HEK293 (cell line): ENCODE measurements at regions not wholly inside any gene's neighbourhood (a gene's known extent, or its start where the extent isn't known, plus 50 kb on each side); places are given as distances from the start of the nearest gene placed in this dataset.

Experiments used
- SP2 ChIP-seq: fragments of 450-650 bp; formaldehyde crosslinking; IDR thresholded peaks from 2 replicates; pipeline ENCODE4 v1.5.1; 2016; ENCODE audit warnings: missing biosample characterization, missing genetic modification characterization
- TF ChIP-seq, protein P1 (sequence below): fragments of 450-650 bp; formaldehyde crosslinking; IDR thresholded peaks from 2 replicates; pipeline ENCODE4 v1.5.1; 2016; ENCODE audit warnings: missing biosample characterization, missing genetic modification characterization

DNA sequence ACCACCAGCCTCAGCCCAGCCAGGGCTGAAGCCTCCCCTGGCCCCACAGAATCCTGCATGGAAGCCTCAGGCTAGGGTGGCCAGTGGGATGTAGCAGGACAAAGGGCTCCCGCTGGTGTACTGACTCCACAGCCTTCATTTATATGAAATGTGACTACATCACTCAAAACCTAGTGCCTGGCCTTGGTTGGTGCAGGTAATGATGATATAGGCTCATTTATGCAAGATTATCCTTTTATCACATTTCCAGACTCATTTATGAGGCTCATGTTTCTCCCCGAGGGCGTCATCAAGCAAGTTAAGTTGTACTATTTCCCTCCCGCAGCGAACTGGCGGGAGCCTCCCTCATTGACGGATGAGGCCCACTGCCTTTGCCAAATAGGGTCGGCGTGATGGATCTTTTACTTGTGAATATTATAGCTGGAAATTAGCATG is 179.1 kb upstream of the SMAD3 start:
- TF ChIP-seq SP2 (tag by site-specific recombination) = peak; percentile 43; the same call in 1 of the 2 replicates
- TF ChIP-seq, protein P1, sequence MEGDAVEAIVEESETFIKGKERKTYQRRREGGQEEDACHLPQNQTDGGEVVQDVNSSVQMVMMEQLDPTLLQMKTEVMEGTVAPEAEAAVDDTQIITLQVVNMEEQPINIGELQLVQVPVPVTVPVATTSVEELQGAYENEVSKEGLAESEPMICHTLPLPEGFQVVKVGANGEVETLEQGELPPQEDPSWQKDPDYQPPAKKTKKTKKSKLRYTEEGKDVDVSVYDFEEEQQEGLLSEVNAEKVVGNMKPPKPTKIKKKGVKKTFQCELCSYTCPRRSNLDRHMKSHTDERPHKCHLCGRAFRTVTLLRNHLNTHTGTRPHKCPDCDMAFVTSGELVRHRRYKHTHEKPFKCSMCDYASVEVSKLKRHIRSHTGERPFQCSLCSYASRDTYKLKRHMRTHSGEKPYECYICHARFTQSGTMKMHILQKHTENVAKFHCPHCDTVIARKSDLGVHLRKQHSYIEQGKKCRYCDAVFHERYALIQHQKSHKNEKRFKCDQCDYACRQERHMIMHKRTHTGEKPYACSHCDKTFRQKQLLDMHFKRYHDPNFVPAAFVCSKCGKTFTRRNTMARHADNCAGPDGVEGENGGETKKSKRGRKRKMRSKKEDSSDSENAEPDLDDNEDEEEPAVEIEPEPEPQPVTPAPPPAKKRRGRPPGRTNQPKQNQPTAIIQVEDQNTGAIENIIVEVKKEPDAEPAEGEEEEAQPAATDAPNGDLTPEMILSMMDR (tag by site-specific recombination) = no peak
